Stomach (tissue), 8 donors: ENCODE measurements at regions not wholly inside any gene's neighbourhood (a gene's known extent, or its start where the extent isn't known, plus 50 kb on each side); places are given as distances from the start of the nearest gene placed in this dataset.

ENCODE experiments used
- DNase-seq, 2 donors: peaks; one replicate each; pipeline versions ENCODE4 v3.0.0 to v3.0.0-alpha.2; 2013 to 2019
- H3K27ac ChIP-seq, 5 donors: fragments of 200-600 bp in 4 of 5; sonication (generic) in 4 of 5; one replicate each; pipeline ENCODE4 v1.5.1; 2013 to 2019; ENCODE audit warnings: mild to moderate bottlenecking in 1 of 5, moderate library complexity in 1 of 5
- H3K27me3 ChIP-seq, 3 donors: fragments of 200-600 bp; sonication (generic); one replicate each; pipeline ENCODE4 v1.5.1; 2017 to 2019; ENCODE audit warnings: mixed run types in 1 of 3
- H3K36me3 ChIP-seq, 4 donors: fragments of 200-600 bp; sonication (generic); 1 replicate in 3 of 4; 2 replicates in 1 of 4; pipeline ENCODE4 v1.5.1; 2016 to 2019
- H3K4me1 ChIP-seq, 4 donors: fragments of 200-600 bp; sonication (generic); one replicate each; pipeline ENCODE4 v1.5.1; 2016 to 2019
- H3K4me3 ChIP-seq, 4 donors: fragments of 200-600 bp; sonication (generic) in 3 of 4; one replicate each; pipeline ENCODE4 v1.5.1; 2016 to 2019; ENCODE audit warnings: mild to moderate bottlenecking in 1 of 4
- H3K9me3 ChIP-seq, 4 donors: fragments of 200-600 bp; sonication (generic); one replicate each; pipeline ENCODE4 v1.5.1; 2016 to 2019
- CTCF ChIP-seq, 7 experiments: fragments of 450-650 bp in 4 of 7; fragments of 200-600 bp in 3 of 7; sonication (generic) in 3 of 7; IDR thresholded peaks; one replicate each; pipeline ENCODE4 v1.5.1; 2016 to 2019; ENCODE audit warnings: antibody characterized with exemption in 7 of 7, control low read depth in 2 of 7, mild to moderate bottlenecking in 1 of 7
- EP300 ChIP-seq: sonication (generic); formaldehyde crosslinking; IDR thresholded peaks from one replicate; pipeline ENCODE4 v1.6.1; 2017; ENCODE audit warnings: antibody characterized with exemption
- POLR2A ChIP-seq, 4 donors: fragments of 450-650 bp; IDR thresholded peaks; one replicate each; pipeline ENCODE4 v1.6.1; 2016; ENCODE audit warnings: antibody characterized with exemption in 4 of 4, control low read depth in 2 of 4, mild to moderate bottlenecking in 1 of 4, moderate library complexity in 1 of 4
- POLR2AphosphoS5 ChIP-seq, 3 donors: sonication (generic); formaldehyde crosslinking; IDR thresholded peaks; one replicate each; pipeline ENCODE4 v1.6.1; 2016; ENCODE audit warnings: antibody characterized with exemption in 3 of 3
- WGBS, 5 donors: extraction: QIAGEN DNeasy Blood & Tissue Kit in 3 of 5; methylation state at CpG; one replicate each; pipeline versions ENCODE4 v1.1.5 to v1.1.7; 2013 to 2018; 5-methylcytosine and 5-hydroxymethylcytosine counted together
- intact Hi-C: fragments of 100-400 bp; cut with DNase I; formaldehyde crosslinking; loops from one replicate; pipeline ENCODE4 v1.15.1; 2023; ENCODE audit warnings: low total_unique reads
- donor health status: healthy with polysubstance abuse.
- donor health status: Bipolar disorder and iron deficiency.
- donor health status: healthy.

DNA sequence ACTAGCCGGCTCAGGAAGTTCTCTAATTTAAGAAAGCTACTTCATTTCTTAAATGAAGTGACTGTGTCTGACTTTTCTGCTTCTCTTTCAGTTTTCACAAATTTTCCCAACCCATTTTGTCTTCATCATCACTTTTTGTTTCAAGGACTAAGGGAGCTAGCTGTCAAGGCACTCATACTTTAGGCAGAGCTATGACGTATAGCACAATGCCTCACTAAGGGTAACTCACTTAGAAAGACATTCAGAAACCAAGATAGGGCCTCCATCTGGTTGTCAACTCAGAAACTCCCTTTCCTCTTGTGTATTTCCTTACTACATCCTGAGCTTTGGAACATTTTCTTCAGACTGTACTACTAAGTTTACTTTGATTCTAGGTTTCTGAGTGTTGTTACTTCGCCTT lies 397.9 kb downstream of the TOX3 start:
- 79 to 90% (median 88%) methylated on average over 3 of the region's 3 CpGs for WGBS, 5 donors
- Histone ChIP-seq H3K36me3 (no peaks in the 10 kb centered on the region), H3K4me3 (no peak overlapping the region), H3K4me1 (no peaks in the 10 kb centered on the region), H3K27ac (no peak overlapping the region), H3K9me3 (no peaks in the 10 kb centered on the region), H3K27me3 (no peaks in the 10 kb centered on the region)
- no peak for DNase-seq
- intact Hi-C loops: no loop called here
- TF ChIP-seq POLR2AphosphoS5 (IDR thresholded peaks at IDR 0.05): no peak
- TF ChIP-seq CTCF (IDR thresholded peaks at IDR 0.05): no peak
- no peak for TF ChIP-seq POLR2A (IDR thresholded peaks at IDR 0.05)
- TF ChIP-seq EP300: no peak

DNA sequence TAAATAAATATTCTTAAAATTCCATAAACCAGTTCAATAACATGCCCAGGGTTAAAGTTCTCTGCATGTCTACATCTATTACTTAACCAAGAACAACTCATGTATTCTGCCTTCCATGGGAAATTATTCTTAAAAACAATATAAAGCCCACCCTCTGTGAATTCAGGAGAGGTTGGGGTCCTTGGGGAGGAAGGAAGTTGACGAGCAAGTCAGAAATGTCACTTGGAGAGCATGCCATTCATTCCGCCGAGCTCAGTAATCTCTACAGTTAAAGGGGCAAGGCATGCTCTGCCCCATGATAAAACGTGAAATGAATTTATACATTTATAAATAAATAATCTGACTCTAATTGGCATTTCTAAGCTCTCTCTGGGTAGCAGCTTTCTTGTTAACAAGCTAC lies 405.1 kb downstream of the TOX3 start:
- Histone ChIP-seq H3K4me1 (no peaks in the 10 kb centered on the region), H3K27me3 (no peaks in the 10 kb centered on the region), H3K4me3 (no peak overlapping the region), H3K27ac (no peak overlapping the region), H3K36me3 (no peaks in the 10 kb centered on the region), H3K9me3 (no peaks in the 10 kb centered on the region)
- no peak for DNase-seq
- TF ChIP-seq POLR2AphosphoS5 (IDR thresholded peaks at IDR 0.05): no peak
- TF ChIP-seq CTCF (IDR thresholded peaks at IDR 0.05): no peak
- no peak for TF ChIP-seq EP300
- TF ChIP-seq POLR2A (IDR thresholded peaks at IDR 0.05): no peak
- intact Hi-C loops: no loop called here
- WGBS, 5 donors: 57 to 61% (median 61%) methylated on average over 4 of the region's 4 CpGs

DNA sequence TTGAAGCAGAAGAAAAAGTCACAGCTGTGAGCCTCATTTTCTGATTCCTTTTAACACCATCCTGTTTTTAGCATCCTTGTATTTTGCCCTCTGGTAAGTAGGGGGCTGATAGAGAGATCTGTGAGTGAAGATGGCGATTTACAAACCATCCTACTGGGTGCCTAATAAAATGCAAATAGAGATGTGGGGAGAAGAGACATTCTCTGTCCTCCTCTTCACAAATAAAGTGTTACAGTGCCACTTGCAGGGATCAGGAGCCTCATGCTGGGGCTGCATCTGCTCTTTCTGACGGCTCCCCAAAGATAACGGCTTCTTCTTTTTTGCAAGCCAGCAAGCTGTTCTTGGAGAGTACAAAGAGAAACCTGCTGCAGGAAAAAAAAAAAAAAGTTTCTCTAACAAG lies 418.6 kb downstream of the TOX3 start:
- Histone ChIP-seq H3K4me1 (peaks cover 0 to 8% (median 0%) of the 10 kb centered on the region in 4 donors), H3K36me3 (no peaks in the 10 kb centered on the region), H3K27me3 (no peaks in the 10 kb centered on the region), H3K27ac (no peak overlapping the region), H3K9me3 (no peaks in the 10 kb centered on the region), H3K4me3 (no peak overlapping the region)
- no peak for DNase-seq
- TF ChIP-seq EP300: no peak
- no peak for TF ChIP-seq POLR2A (IDR thresholded peaks at IDR 0.05)
- no peak for TF ChIP-seq POLR2AphosphoS5 (IDR thresholded peaks at IDR 0.05)
- TF ChIP-seq CTCF (IDR thresholded peaks at IDR 0.05): no peak
- intact Hi-C loops: no loop called here
- 30 to 69% (median 65%) methylated on average over 3 of the region's 3 CpGs for WGBS, 5 donors

GRCh38 chr16:52123842-52124241 lies 423.1 kb downstream of the TOX3 start:
- peaks cover 0 to 11% (median 3%) of the 10 kb centered on the region in 4 donors for H3K4me1 ChIP-seq
- peak overlapping the region in 1 of 5 donors; percentile 0 for H3K27ac ChIP-seq
- H3K9me3 ChIP-seq: peaks cover 0 to 16% (median 2%) of the 10 kb centered on the region in 4 donors
- no peak overlapping the region for H3K4me3 ChIP-seq
- intact Hi-C loops: no loop called here
- H3K36me3 ChIP-seq: no peaks in the 10 kb centered on the region
- DNase-seq: no peak
- 20 to 55% (median 28%) methylated on average over 1 of the region's 1 CpG for WGBS, 5 donors
- H3K27me3 ChIP-seq: no peaks in the 10 kb centered on the region
- no peak for TF ChIP-seq CTCF (IDR thresholded peaks at IDR 0.05)
- TF ChIP-seq POLR2AphosphoS5 (IDR thresholded peaks at IDR 0.05): no peak
- no peak for TF ChIP-seq POLR2A (IDR thresholded peaks at IDR 0.05)
